Keratinocyte (primary cell): ENCODE measurements at regions not wholly inside any gene's neighbourhood (a gene's known extent, or its start where the extent isn't known, plus 50 kb on each side); places are given as distances from the start of the nearest gene placed in this dataset.

Experiments used
- DNase-seq: peaks from one replicate; pipeline ENCODE4 v3.0.0-alpha.2; 2011; ENCODE audit warnings: low read depth, missing footprints, low spot score
- FAIRE-seq: peaks from 2 replicates; lab custom pipeline; 2011; peaks lifted over from hg19 to GRCh38; lab: Jason Lieb, UNC
- H2AFZ ChIP-seq: 2 replicates; pipeline ENCODE4 v1.6.0; 2012; ENCODE audit warnings: low read length, control low read depth, inconsistent platforms; ENCODE audit not compliant: control insufficient read depth
- H3K27ac ChIP-seq: 2 replicates; pipeline ENCODE4 v1.5.1; 2011; ENCODE audit warnings: low read length; ENCODE audit not compliant: control insufficient read depth, insufficient read depth
- H3K27me3 ChIP-seq: 3 replicates; pipeline ENCODE4 v1.6.0; 2011; ENCODE audit warnings: low read length; ENCODE audit not compliant: control insufficient read depth, insufficient read depth; ENCODE audit errors: extremely low read depth
- H3K36me3 ChIP-seq, 2 experiments: 2 replicates in 1 of 2; 3 replicates in 1 of 2; pipeline ENCODE4 v1.5.1; 2011; ENCODE audit warnings: low read length in 2 of 2, mild to moderate bottlenecking in 1 of 2; ENCODE audit not compliant: control insufficient read depth in 2 of 2, insufficient read depth in 2 of 2; ENCODE audit errors: extremely low read depth in 1 of 2
- H3K4me1 ChIP-seq: 3 replicates; pipeline ENCODE4 v1.5.1; 2011; ENCODE audit warnings: low read length; ENCODE audit not compliant: control insufficient read depth, insufficient read depth; ENCODE audit errors: extremely low read depth
- H3K4me2 ChIP-seq: 3 replicates; pipeline ENCODE4 v1.6.0; 2011; ENCODE audit warnings: low read depth, low read length; ENCODE audit not compliant: control insufficient read depth, insufficient read depth; ENCODE audit errors: extremely low read depth
- H3K4me3 ChIP-seq, 3 experiments: fragments of 200-600 bp in 1 of 3; sonication (generic) in 1 of 3; 2 replicates in 2 of 3; 3 replicates in 1 of 3; pipeline ENCODE4 v1.5.1; 2011 to 2016; ENCODE audit warnings: low read length in 3 of 3, mild to moderate bottlenecking in 3 of 3, control low read depth in 2 of 3, inconsistent platforms in 1 of 3, low read depth in 1 of 3, mixed read lengths in 1 of 3, mixed run types in 1 of 3, moderate library complexity in 1 of 3; ENCODE audit not compliant: control insufficient read depth in 2 of 3, insufficient read depth in 2 of 3; ENCODE audit errors: extremely low read depth in 1 of 3
- H3K79me2 ChIP-seq: 2 replicates; pipeline ENCODE4 v1.6.0; 2012; ENCODE audit warnings: low read length; ENCODE audit not compliant: control insufficient read depth, insufficient read depth
- H3K9ac ChIP-seq: 3 replicates; pipeline ENCODE4 v1.6.0; 2011; ENCODE audit warnings: low read length; ENCODE audit not compliant: control insufficient read depth, insufficient read depth; ENCODE audit errors: extremely low read depth
- H3K9me1 ChIP-seq: 3 replicates; pipeline ENCODE4 v1.6.0; 2011; ENCODE audit warnings: low read length; ENCODE audit not compliant: control insufficient read depth, insufficient read depth; ENCODE audit errors: extremely low read depth
- H3K9me3 ChIP-seq: 2 replicates; pipeline ENCODE4 v1.5.1; 2012; ENCODE audit warnings: low read depth, low read length; ENCODE audit not compliant: control insufficient read depth
- H4K20me1 ChIP-seq: 3 replicates; pipeline ENCODE4 v1.6.0; 2011; ENCODE audit warnings: low read length; ENCODE audit not compliant: control insufficient read depth, insufficient read depth; ENCODE audit errors: extremely low read depth
- EZH2 ChIP-seq: IDR thresholded peaks from one replicate; pipeline ENCODE4 v1.6.1; 2012; ENCODE audit warnings: inconsistent platforms, mild to moderate bottlenecking, low read length, moderate library complexity
- dilution Hi-C: fragments of 300-500 bp; cut with MboI; formaldehyde crosslinking; loops from one replicate; pipeline ENCODE4 v1.7.0; 2020; ENCODE audit warnings: low sequenced_read_pairs; ENCODE audit not compliant: extremely low pct_ligation_motif_present
- TF ChIP-seq, protein P1 (sequence below), 3 experiments: IDR thresholded peaks in 1 of 3; conservative IDR thresholded peaks in 1 of 3; optimal IDR thresholded peaks in 1 of 3; 2 replicates in 2 of 3; 3 replicates in 1 of 3; pipeline versions ENCODE3 to v1.5.1; 2011; ENCODE audit warnings: low read length in 3 of 3, mild to moderate bottlenecking in 3 of 3, moderate library complexity in 2 of 3, control low read depth in 1 of 3, inconsistent platforms in 1 of 3; ENCODE audit not compliant: insufficient read depth in 2 of 3; ENCODE audit errors: extremely low read depth in 1 of 3

GRCh38 chr6:97347111-97347510 is 64.1 kb upstream of the MMS22L start:
- no peak overlapping the region for H3K9ac ChIP-seq
- H3K79me2 ChIP-seq, result no peaks in the 10 kb centered on the region
- H4K20me1 ChIP-seq, result no peaks in the 10 kb centered on the region
- H3K4me3 ChIP-seq, result no peak overlapping the region
- H3K9me3 ChIP-seq, result no peaks in the 10 kb centered on the region
- no peaks in the 10 kb centered on the region for H3K9me1 ChIP-seq
- no peak for DNase-seq
- FAIRE-seq, result no peak
- H3K27ac ChIP-seq, result no peak overlapping the region
- no peaks in the 10 kb centered on the region for H3K27me3 ChIP-seq
- no peak overlapping the region for H3K4me2 ChIP-seq
- H3K36me3 ChIP-seq, result no peaks in the 10 kb centered on the region
- H2AFZ ChIP-seq, result no peak overlapping the region
- no peaks in the 10 kb centered on the region for H3K4me1 ChIP-seq
- TF ChIP-seq EZH2, result no peak
- TF ChIP-seq, protein P1, sequence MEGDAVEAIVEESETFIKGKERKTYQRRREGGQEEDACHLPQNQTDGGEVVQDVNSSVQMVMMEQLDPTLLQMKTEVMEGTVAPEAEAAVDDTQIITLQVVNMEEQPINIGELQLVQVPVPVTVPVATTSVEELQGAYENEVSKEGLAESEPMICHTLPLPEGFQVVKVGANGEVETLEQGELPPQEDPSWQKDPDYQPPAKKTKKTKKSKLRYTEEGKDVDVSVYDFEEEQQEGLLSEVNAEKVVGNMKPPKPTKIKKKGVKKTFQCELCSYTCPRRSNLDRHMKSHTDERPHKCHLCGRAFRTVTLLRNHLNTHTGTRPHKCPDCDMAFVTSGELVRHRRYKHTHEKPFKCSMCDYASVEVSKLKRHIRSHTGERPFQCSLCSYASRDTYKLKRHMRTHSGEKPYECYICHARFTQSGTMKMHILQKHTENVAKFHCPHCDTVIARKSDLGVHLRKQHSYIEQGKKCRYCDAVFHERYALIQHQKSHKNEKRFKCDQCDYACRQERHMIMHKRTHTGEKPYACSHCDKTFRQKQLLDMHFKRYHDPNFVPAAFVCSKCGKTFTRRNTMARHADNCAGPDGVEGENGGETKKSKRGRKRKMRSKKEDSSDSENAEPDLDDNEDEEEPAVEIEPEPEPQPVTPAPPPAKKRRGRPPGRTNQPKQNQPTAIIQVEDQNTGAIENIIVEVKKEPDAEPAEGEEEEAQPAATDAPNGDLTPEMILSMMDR (optimal IDR thresholded peaks at IDR 0.05 in 1 of 3, IDR thresholded peaks at IDR 0.05 in 1 of 3, conservative IDR thresholded peaks at IDR 0.05 in 1 of 3; ENCODE audit: extremely low read depth in 1 of 3, insufficient read depth in 2 of 3, low read length in 3 of 3), result no peak
- dilution Hi-C loops, result no loop called here

DNA sequence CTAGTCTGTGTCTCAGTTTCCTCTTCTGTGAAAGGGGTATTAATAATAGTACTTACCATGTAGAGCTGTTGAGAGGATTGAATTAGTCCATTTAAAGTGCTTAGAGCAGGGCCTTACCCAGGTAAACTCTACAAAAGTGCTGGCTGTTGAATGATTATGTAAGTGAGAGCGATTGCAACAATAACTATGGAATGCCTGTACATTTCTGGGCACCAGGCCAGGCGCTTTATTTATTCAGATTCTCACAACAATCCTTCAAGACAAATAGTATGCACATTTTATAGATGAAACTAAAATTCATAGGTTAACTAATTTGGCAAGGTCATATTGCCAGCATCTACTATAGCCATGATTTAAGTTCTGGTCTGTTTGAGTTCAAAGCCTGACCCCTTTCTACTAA is 78.3 kb upstream of the MMS22L start:
- Histone ChIP-seq H3K9ac (no peak overlapping the region), H3K27me3 (no peaks in the 10 kb centered on the region), H3K4me2 (no peak overlapping the region), H2AFZ (no peak overlapping the region), H3K79me2 (no peaks in the 10 kb centered on the region), H3K9me1 (no peaks in the 10 kb centered on the region), H3K4me3 (no peak overlapping the region), H3K4me1 (no peaks in the 10 kb centered on the region), H3K9me3 (no peaks in the 10 kb centered on the region), H3K27ac (no peak overlapping the region), H3K36me3 (no peaks in the 10 kb centered on the region), H4K20me1 (no peaks in the 10 kb centered on the region)
- no peak for TF ChIP-seq EZH2
- TF ChIP-seq, protein P1 (optimal IDR thresholded peaks at IDR 0.05 in 1 of 3, IDR thresholded peaks at IDR 0.05 in 1 of 3, conservative IDR thresholded peaks at IDR 0.05 in 1 of 3; ENCODE audit: extremely low read depth in 1 of 3, insufficient read depth in 2 of 3, low read length in 3 of 3), result no peak
- no peak for FAIRE-seq
- DNase-seq, result no peak
- dilution Hi-C loops, result no loop called here
